ENCODE measurements at regions not wholly inside any gene's neighbourhood (a gene's known extent, or its start where the extent isn't known, plus 50 kb on each side); places are given as distances from the start of the nearest gene placed in this dataset.
"Not testable (repeated sequence)": the region's sequence is repeated elsewhere in the genome, so short reads cannot be mapped to it uniquely, and the experiment has no call there.

DNA sequence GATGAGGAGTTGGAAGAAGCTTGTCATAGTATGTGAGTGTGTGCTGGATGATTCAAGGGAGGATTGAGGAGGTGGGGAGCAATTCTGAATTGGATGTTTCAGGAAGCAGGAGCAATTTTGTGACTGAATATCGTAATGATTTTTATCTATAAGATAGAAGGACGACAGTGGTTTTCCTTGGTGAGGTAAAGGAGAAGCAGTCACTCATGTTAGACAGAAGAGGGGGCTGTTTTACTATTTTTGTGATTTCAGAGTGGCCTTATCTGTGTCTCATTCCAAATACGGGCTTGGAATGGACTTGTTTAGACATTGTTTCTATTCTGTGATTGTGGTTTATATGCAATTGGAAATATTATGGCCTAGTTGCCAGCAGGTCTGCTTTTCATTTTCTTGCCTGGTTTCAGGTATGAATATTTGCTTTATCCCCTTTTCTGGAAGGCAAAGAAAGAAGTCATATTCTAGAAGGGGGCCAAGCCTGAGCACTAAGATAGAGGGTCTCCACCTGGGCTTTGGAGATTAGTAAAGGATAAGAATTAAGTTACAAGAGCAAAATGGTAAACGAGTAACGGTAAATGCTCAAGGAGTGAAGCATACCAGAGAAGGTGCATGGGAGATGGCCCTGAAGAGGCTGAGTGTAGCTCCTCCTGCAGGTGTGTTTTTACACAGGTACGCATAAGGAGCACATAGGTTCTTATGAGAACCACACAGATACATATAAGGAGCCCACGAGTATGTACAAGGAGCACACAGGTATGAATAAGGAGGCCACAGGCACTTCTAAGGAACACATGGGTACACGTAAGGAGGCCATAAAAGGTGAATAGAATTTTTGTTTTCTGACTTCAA, 124.6 kb upstream of the KCNAB1 start:
- no peak for DNase-seq

DNA sequence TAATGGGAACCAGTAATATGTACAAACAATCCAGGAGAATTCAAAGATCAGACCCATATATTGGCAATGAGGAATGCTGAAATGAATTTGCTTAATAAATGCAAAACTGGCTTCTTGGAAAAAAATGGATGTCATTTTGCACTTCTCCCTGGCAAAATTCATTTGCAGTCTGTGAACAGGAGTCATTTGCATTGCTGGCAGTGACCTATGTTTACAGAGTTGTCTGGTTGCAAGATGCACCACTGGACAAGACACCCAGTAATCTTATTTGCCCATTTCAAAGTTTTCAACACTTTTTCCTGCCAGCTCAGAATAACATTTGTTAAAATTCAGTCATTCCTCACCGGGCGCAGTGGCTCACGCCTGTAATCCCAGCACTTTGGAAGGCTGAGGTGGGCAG, 123.5 kb upstream of the KCNAB1 start:
- no peak for DNase-seq

DNA sequence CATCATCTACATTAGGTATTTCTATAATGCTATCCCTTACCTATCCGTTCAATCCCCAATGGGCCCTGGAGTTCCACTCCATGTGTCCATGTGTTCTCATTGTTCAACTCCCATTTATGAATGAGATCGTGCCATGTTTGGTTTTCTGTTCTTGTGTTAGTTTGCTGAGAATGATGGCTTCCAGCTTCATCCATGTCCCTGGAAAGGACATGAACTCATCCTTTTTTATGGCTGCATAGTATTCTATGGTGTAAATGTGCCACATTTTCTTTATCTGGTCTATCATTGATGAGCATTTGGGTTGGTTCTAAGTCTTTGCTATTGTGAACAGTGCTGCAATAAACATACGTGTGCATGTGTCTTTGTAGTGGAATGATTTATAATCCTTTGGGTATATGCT, 122.2 kb upstream of the KCNAB1 start:
- not testable (repeated sequence) for DNase-seq

- DNase-seq: no peak
Observed at GRCh38 chr3:156005736-156006135, 114.6 kb upstream of the KCNAB1 start.

DNA sequence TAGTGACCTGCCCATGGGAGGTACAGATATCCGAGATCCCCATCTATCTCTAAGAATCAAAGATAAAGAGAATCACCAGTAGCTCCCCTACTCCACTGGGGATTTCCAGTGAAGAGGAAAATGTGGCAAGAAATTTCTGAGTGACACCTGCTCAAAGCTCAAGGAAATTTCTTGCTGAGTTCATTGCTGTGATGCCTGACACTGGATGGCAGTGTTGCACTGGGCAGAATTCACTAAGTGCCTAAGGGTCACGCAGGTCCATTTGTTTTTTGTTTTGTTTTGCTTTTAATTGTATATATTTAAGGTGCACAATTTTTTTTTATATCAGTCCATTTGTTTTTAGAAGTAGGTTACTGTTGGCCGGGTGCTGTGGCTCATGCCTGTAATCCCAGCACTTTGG, 109.5 kb upstream of the KCNAB1 start:
- DNase-seq: no peak

DNA sequence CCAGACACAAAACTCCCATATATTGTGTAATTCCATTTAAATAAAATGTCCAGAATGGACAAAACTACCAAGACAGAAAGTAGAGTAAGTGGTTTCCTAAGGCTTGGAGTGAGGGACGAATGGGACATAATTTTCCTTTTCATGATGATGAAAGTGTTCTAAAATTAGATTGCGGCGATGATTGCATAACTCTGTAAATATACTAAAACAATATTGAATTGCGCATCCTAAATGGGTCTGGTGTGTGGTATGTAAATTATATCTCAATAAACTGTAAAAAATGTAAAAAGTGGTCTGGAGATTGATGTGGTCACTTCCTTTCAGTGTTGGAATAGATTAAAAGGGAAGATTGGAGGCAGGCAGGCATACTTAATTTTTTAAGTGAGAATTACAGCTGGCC, 105.9 kb upstream of the KCNAB1 start:
- DNase-seq: no peak

DNA sequence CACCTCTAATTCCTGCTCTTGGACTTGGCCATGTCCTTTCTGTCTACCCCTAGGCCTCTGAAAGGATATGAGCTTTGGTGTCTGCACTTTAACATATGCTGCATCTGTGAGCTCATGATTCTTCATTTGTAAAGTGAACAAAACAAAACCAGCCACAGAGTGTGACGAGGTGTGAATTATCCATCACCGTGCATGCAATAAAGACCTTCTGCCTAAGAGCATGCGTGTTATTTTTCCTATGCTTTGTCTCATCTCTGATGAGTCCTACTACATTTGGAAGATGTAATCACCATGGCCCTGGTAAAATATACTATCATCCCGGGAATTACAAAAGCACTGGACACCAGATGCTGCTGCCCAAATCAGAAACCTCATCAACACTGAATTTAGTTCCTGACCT, 103.5 kb upstream of the KCNAB1 start:
- no peak for DNase-seq

- DNase-seq: no peak
Observed at GRCh38 chr3:156017352-156018030, 102.9 kb upstream of the KCNAB1 start.

DNA sequence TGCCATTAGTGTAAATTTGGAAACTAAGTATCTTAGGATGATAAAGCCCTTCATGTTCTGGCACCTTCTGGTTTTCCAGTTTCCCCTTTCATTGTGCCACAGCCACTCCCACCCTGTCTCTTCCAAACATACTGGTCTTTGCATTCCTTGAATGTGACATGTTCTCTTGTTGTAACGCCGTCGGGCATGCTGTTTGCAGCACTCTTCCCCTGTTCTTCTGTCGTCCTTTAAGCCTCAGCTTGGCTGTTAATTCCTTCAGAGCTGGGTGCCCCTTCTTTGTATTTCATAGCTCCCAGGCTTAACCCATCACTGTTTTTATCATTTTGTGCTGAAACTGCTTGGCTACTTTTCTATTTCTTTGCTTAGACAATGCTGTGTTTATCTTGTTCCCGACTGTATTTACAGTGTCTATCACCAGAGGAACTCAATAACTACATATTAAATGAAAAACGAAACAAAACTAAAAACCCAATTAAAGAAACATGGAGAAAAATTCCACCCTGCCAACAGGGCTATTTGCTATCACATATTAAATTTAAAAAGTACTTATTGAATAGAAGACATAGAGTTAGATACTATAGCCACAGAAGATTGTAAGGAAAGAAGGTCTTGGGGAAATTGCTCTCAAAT, 95.4 kb upstream of the KCNAB1 start:
- no peak for DNase-seq

GRCh38 chr3:156029208-156029607, 91.2 kb upstream of the KCNAB1 start:
- no peak for DNase-seq

DNA sequence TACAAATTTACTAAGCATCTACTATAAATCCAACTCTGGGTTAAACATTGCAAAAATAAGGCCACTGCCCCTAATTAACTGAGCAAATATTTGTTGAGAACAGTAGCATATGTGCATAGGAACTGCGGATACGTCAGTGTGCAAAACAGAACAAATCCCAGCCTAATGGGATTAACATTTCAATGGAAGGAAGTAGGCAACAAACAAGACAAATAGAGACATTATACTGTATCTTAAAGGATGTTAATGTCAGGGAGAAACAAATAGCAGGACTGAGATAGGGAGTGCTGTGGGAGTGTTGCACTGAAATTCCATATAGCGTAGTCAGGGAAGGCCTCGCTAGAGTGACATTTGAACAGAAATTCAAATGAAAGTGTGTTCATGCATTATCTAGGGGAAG, 89.7 kb upstream of the KCNAB1 start:
- no peak for DNase-seq

- no peak for DNase-seq
Observed at GRCh38 chr3:156033428-156033827, 87.0 kb upstream of the KCNAB1 start.

GRCh38 chr3:156035158-156035557, 85.2 kb upstream of the KCNAB1 start:
- no peak for DNase-seq

- no peak for DNase-seq
Observed at GRCh38 chr3:156036258-156037053, 83.9 kb upstream of the KCNAB1 start.

- DNase-seq: no peak
Observed at GRCh38 chr3:156037356-156037755, 83.0 kb upstream of the KCNAB1 start.

DNA sequence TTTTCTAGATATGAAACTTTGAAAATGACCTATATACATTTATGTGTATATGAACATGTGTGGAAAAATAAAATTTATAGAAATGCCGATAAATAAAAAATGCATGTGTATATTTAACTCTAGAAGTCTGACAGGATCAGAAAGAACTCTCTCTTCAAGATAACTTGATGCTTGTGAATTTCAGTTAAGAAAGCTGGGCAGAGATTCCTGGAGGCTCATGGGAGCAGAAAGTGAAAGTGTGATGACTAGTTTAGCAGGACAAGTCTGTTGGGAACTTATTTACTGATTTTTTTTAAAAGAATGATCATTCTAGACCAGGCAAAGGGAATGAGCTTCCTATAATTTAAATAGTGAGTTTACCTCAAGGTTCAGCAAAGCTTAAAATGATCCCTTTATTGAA, 81.5 kb upstream of the KCNAB1 start:
- DNase-seq: no peak

DNA sequence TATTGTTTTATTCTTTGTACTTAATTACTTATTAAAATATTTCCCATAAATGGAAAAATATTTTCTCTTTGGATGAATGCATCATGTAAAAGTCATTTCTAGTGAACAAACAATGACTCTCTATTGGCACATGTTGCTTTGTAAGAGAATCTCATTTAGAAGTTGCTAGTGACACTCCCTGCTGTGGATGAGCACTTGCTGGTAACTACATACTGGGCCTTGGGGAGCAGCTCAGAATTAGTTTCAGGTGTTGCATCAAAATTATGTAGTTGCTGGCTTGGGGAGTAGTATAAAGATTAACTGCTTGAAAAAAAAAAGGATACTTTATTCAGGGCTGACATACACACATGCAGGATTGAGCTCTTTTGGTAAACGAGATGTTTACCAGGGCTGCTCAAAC, 80.3 kb upstream of the KCNAB1 start:
- no peak for DNase-seq

DNA sequence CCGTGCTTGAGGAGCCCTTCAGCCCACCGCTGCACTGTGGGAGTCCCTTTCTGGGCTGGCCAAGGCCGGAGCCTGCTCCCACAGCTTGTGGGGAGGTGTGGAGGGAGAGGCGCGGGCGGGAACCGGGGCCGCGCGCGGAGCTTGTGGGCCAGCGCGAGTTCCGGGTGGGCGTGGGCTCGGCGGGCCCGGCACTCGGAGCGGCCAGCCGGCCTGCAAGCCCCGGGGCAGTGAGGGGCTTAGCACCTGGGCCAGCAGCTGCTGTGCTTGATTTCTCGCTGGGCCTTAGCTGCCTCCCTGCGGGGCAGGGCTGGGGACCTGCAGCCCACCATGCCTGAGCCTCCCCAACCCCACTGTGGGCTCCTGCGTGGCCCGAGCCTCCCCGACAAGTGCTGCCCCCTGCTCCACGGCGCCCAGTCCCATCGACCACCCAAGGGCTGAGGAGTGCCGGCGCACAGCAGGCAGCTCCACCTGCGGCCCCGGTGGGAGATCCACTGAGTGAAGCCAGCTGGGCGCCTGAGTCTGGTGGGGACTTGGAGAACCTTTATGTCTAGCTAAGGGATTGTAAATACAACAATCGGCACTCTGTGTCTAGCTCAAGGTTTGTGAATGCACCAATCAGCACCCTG, 79.0 kb upstream of the KCNAB1 start:
- DNase-seq: not testable (repeated sequence)

DNA sequence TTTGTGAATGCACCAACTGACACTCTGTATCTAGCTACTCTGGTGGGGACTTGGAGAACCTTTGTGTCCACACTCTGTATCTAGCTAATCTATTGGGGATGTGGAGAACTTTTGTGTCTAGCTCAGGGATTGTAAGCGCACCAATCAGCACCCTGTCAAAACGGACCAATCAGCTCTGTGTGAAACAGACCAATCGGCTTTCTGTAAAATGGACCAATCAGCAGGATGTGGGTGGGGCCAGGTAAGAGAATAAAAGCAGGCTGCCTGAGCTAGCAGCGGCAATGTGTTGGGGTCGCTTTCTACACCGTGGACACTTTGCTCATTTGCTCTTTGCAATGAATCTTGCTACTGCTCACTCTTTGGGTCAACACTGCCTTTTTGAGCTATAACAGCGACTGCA, 78.5 kb upstream of the KCNAB1 start:
- not testable (repeated sequence) for DNase-seq

DNA sequence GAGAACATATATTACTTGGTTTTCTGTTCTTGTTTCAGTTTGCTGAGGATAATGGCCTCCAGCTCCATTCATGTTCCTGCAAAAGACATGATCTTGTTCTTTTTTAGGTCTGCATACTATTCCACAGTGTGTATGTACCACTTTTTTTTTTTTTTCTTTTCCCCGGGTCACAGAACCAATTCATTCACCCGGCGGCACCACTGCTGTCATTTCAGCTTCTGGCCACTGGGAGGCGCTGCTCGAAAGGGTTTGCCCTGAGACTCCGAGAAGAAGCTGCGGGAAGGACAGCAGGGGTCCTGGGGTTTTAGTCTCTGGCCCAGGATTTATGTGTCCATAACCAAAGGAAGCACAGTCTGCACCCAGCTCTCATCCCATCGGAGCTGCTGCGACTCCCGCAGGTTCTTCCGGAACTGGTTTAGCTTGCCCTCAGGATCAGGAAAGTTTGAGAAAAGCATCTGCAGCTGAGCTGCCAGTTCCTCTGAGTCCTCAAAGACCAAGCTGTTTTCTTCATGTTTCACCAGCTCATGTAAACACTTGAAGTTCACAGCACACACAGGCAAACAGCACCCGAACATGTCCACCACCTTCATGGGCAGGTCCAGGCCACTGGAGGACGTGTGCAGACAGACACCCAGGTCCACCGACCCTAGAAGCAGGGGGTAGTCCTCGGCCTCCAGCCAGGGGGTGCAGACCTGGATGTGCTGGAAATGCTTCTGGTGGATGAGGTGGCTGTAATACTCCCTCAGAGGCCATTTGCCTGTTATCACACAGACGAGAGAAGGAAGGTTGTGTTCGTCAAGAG, 76.3 kb upstream of the KCNAB1 start:
- peak; percentile 58 to 68 for DNase-seq

GRCh38 chr3:156044634-156044975, 75.8 kb upstream of the KCNAB1 start:
- no peak for DNase-seq

DNA sequence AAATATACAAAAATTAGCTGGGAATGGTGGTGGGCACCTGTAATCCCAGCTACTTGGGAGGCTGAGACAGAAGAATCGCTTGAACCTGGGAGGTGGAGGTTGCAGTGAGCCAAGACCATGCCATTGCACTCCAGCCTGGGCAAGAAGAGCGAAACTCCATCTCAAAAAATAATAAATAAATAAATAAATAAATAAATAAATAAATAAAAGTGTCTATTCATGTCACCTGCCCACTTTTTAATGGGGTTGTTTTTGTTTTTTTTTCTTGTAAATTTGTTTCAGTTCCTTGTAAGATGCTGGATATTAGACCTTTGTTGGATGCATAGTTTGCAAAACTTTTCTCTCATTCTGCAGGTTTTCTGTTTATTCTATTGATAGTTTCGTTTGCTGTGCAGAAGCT, 71.9 kb upstream of the KCNAB1 start:
- DNase-seq: not testable (repeated sequence)
